Cerebellar cortex (tissue), 1 donor: ENCODE measurements at regions not wholly inside any gene's neighbourhood (a gene's known extent, or its start where the extent isn't known, plus 50 kb on each side); places are given as distances from the start of the nearest gene placed in this dataset.

Experiments
- DNase-seq: peaks from one replicate; pipeline ENCODE4 v3.0.0-alpha.2; 2015; ENCODE audit warnings: low spot score

DNA sequence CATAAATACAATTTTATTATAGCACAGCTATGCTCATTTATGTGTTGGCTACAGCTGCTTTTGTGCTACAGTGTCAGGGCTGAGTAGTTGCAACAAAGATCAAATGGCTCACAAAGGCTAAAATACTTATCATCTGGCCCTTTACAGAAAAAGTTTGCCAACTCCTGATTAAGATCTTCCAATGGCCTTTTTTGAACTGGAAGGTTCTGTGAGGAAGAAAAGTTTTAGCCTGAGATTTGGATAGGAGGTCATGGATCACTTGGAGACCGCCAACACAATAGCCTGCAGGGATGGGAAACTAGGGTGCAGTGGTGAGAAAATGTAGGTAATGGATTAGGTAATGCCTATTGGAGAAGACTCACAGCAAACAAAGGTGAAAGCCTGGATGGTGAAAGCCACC, 169.8 kb downstream of the NOC3L start:
- no peak for DNase-seq

DNA sequence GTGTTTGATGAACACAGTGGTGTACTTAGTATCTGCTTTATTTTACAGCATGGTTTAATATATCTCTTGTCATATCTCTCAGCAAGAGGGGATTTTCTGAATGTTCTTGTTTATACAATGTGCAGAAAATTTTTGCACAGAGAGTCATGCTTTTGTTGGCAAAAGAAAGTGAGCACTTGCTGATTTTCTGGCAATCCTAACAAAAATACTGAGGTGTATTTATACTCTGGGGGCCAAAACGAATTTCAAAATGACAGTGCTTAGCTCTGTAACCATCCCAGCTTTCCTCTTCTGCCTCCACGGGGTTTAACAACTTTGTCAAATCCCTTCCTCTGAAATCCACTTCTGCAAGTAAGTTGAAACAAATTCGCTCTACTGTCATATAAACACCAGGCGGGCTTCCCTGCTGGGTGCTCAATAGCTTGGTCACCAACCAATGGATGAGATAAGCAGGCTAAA, 169.2 kb downstream of the NOC3L start:
- no peak for DNase-seq

DNA sequence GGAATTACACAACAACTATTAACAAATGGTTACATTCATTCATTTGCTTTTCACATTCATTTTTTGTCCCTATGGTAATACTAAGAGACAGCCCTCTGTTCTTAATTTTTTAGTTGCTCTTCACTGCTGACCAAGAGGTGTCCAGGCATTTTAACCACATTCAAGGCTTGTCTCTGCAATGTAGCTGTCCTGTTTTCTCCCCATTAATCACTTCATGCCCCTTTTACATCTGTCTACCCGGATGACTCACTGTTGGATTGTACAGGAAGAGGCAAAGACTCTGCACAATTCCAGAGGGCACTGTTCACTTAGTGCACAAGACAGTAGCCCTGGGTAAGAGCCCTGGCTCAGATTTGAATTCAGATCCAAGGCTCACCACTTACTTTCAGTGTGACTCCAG, 168.5 kb downstream of the NOC3L start:
- DNase-seq = no peak

DNA sequence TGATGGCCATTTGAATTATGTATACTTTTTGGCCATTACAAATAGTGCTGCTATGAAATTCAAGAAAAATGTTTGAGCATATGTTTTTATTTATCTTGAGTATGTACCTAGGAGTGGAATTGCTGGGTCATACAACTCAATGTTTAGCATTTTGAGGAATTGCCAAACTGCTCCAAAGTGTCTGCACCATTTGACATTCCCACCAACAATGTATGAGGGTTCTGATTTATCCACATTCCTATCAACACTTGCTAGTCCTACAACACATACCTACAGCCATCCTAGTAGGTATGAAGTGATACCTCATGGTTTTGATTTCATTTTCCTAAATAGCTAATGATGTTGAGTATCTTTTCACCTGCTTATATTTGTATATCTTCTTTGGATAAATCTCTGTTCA, 165.5 kb downstream of the NOC3L start:
- no peak for DNase-seq

- no peak for DNase-seq
These were observed 164.4 kb downstream of the NOC3L start for GRCh38 chr10:94198324-94198723.

DNA sequence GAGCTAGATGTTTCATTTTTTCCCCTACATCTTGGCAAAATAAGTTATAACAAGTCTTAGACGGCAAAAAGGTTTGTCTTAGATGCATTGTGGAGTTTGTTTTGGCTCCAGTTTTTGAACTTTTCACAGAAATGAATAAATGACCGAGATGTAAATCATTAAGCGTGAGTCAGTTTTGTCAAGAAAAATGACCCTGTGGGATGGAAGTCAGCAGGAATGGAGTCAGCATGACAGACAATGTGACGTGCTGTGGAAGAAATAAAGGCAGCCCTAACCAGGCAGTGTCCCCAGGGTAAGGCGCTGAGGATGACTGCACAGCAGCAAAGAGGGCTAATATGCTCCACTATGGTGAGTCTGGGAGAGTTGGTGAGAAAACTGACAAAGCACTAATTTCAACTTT, 163.2 kb downstream of the NOC3L start:
- no peak for DNase-seq

GRCh38 chr10:94200146-94200837, 162.4 kb downstream of the NOC3L start:
- DNase-seq = no peak

- no peak for DNase-seq
These were observed 157.3 kb downstream of the NOC3L start for GRCh38 chr10:94205396-94205831.

DNA sequence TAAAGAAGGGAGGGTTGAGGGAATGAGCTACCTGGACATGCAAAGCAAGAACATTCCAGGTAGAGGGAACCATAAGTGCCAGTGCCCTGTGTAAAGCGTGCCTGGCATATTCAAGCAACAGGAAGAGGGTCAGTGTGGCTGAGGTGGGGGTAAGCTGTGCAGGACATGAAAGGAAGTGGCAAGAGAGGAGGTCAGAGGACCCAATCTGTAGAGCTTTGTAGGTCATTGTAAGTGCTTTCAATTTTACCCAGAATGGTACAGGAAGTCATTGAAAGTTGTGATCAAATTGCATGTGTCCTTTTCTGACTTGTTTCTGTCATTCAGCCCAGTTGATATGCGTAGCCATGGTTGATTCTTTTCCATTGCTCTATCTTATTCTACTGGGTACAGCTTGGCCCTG, 156.6 kb downstream of the NOC3L start:
- no peak for DNase-seq

DNA sequence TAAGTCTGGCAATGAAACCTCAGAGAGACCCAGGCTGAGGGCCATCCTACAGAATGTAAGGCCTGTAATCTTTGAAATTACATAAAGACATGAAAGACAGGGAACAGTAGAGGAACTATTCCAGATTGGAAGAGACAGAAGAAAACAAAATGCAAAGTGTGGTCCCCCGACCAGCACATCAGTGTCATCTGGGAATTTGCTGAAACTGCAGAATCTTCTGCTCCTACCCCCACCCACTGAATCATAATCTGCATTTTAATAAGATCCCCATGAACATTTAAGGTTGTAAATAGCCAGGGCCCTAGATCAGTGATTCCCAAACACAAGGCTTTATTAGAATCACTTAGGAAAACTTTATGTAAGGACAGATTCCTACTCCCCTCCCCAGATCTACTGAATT, 154.4 kb downstream of the NOC3L start:
- DNase-seq = no peak

- DNase-seq = no peak
These were observed 152.1 kb downstream of the NOC3L start for GRCh38 chr10:94210440-94211168.

DNA sequence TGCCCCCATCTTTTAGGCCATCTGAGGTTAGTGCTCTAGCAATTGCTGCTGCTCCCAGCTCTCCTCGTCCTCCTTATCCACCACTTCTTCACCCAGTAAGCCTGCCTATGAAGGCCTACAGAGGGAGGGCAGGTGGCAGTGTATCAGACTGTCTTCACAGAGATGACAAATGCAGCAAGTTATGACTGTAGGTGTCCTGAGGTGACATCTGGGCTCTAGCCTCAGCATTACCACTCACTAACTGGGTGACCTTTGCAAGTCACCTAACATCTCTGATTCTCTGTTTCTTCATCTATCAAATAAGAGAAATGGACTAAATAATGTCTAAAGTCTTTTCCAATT, 151.6 kb downstream of the NOC3L start:
- no peak for DNase-seq

- no peak for DNase-seq
These were observed 149.7 kb downstream of the NOC3L start for GRCh38 chr10:94213001-94213530.

DNA sequence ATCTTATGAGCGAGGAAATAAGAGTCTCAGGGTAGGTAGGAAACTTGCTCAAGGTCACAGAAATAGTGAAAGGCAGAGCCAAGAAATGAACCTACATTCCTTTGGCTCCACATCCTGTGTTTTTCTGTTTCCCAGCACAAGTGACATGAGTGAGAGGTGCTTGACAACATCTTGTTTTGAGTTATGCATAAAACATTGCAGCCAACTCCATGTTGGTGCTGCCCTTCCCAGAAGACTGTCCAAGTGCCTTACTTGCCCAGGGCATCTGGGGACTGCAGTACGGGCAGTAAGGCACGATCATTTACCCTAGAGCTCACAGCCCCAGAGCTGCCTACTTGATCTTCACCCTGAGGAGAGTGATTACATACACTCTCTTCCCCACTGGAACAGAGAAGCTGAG, 148.8 kb downstream of the NOC3L start:
- DNase-seq = no peak

GRCh38 chr10:94214481-94214893, 148.3 kb downstream of the NOC3L start:
- no peak for DNase-seq

GRCh38 chr10:94216201-94216600, 146.5 kb downstream of the NOC3L start:
- no peak for DNase-seq

- no peak for DNase-seq
These were observed 145.3 kb downstream of the NOC3L start for GRCh38 chr10:94217411-94217810.

GRCh38 chr10:94218493-94219183, 144.1 kb downstream of the NOC3L start:
- DNase-seq = no peak

GRCh38 chr10:94219829-94220228, 142.9 kb downstream of the NOC3L start:
- DNase-seq = no peak

- no peak for DNase-seq
These were observed 142.0 kb downstream of the NOC3L start for GRCh38 chr10:94220717-94221116.

- DNase-seq = no peak
These were observed 138.9 kb downstream of the NOC3L start for GRCh38 chr10:94223702-94224370.

GRCh38 chr10:94224656-94225055, 138.1 kb downstream of the NOC3L start:
- no peak for DNase-seq
